Lower leg skin (tissue), 3 donors: ENCODE measurements at regions not wholly inside any gene's neighbourhood (a gene's known extent, or its start where the extent isn't known, plus 50 kb on each side); places are given as distances from the start of the nearest gene placed in this dataset.

Source experiments
- CTCF ChIP-seq, 3 donors: fragments of 450-650 bp; IDR thresholded peaks; one replicate each; pipeline ENCODE4 v1.5.1; 2016; ENCODE audit warnings: antibody characterized with exemption in 3 of 3, mild to moderate bottlenecking in 3 of 3, moderate library complexity in 2 of 3
- POLR2A ChIP-seq, 2 donors: fragments of 450-650 bp; IDR thresholded peaks; one replicate each; pipeline ENCODE4 v1.6.1; 2016 to 2017; ENCODE audit warnings: antibody characterized with exemption in 2 of 2, mild to moderate bottlenecking in 1 of 2, moderate library complexity in 1 of 2

GRCh38 chr7:11281953-11282352, 308.3 kb downstream of the PHF14 start:
- no peak for TF ChIP-seq CTCF (IDR thresholded peaks at IDR 0.05)
- TF ChIP-seq POLR2A (IDR thresholded peaks at IDR 0.05), result no peak
